Gastroesophageal sphincter (tissue), 3 donors: ENCODE measurements at regions not wholly inside any gene's neighbourhood (a gene's known extent, or its start where the extent isn't known, plus 50 kb on each side); places are given as distances from the start of the nearest gene placed in this dataset.

Experiments
- CTCF ChIP-seq, 4 experiments: fragments of 200-600 bp in 2 of 4; fragments of 450-650 bp in 2 of 4; sonication (generic) in 1 of 4; IDR thresholded peaks; one replicate each; pipeline ENCODE4 v1.5.1; 2017 to 2019; ENCODE audit warnings: antibody characterized with exemption in 4 of 4, mild to moderate bottlenecking in 2 of 4, moderate library complexity in 2 of 4
- EP300 ChIP-seq: sonication (generic); formaldehyde crosslinking; IDR thresholded peaks from one replicate; pipeline ENCODE4 v1.6.1; 2017; ENCODE audit warnings: antibody characterized with exemption, mild to moderate bottlenecking
- POLR2A ChIP-seq, 2 donors: fragments of 450-650 bp; IDR thresholded peaks; one replicate each; pipeline ENCODE4 v1.6.1; 2017; ENCODE audit warnings: antibody characterized with exemption in 2 of 2, mild to moderate bottlenecking in 2 of 2, moderate library complexity in 1 of 2
- POLR2AphosphoS5 ChIP-seq: sonication (generic); formaldehyde crosslinking; IDR thresholded peaks from one replicate; pipeline ENCODE4 v1.6.1; 2017; ENCODE audit warnings: antibody characterized with exemption

GRCh38 chr20:43843965-43844660 lies 70.5 kb upstream of the TOX2 start:
- no peak for TF ChIP-seq CTCF (IDR thresholded peaks at IDR 0.05)
- TF ChIP-seq POLR2A (IDR thresholded peaks at IDR 0.05): no peak
- TF ChIP-seq POLR2AphosphoS5: no peak
- TF ChIP-seq EP300: no peak
